AG04450 (cell line): ENCODE measurements at regions not wholly inside any gene's neighbourhood (a gene's known extent, or its start where the extent isn't known, plus 50 kb on each side); places are given as distances from the start of the nearest gene placed in this dataset.

ENCODE experiments used
- CTCF ChIA-PET: fragments of 300-600, 350-600 bp; formaldehyde crosslinking; extraction: SDS; loops from one replicate; lab custom pipeline; 2022; ENCODE audit warnings: antibody characterized with exemption, inconsistent platforms; lab: Charles Lee
- POLR2A ChIA-PET: fragments of 350-600 bp; formaldehyde crosslinking; extraction: SDS; loops from one replicate; lab custom pipeline; 2021; ENCODE audit warnings: antibody characterized with exemption, inconsistent platforms; lab: Yijun Ruan, JAX
- DNase-seq: peaks from one replicate; pipeline ENCODE4 v3.0.0-alpha.2; 2011; ENCODE audit warnings: low read depth, low spot score
- H3K27ac ChIP-seq: one replicate; pipeline ENCODE4 v1.5.1; 2012; ENCODE audit warnings: low read depth, low read length, control low read depth
- H3K27me3 ChIP-seq: one replicate; pipeline ENCODE4 v1.6.0; 2012; ENCODE audit warnings: low read length; ENCODE audit not compliant: control insufficient read depth, insufficient read depth
- H3K4me3 ChIP-seq: 2 replicates; pipeline ENCODE4 v1.5.1; 2011; ENCODE audit warnings: mild to moderate bottlenecking, low read depth, low read length, control low read depth
- H3K9me3 ChIP-seq: 2 replicates; pipeline ENCODE4 v1.5.1; 2012; ENCODE audit warnings: low read length; ENCODE audit not compliant: control insufficient read depth, insufficient read depth
- TF ChIP-seq, protein P1 (sequence below): IDR thresholded peaks from 2 replicates; pipeline ENCODE4 v1.5.1; 2011; ENCODE audit warnings: low read depth, low read length, control low read depth, inconsistent platforms

DNA sequence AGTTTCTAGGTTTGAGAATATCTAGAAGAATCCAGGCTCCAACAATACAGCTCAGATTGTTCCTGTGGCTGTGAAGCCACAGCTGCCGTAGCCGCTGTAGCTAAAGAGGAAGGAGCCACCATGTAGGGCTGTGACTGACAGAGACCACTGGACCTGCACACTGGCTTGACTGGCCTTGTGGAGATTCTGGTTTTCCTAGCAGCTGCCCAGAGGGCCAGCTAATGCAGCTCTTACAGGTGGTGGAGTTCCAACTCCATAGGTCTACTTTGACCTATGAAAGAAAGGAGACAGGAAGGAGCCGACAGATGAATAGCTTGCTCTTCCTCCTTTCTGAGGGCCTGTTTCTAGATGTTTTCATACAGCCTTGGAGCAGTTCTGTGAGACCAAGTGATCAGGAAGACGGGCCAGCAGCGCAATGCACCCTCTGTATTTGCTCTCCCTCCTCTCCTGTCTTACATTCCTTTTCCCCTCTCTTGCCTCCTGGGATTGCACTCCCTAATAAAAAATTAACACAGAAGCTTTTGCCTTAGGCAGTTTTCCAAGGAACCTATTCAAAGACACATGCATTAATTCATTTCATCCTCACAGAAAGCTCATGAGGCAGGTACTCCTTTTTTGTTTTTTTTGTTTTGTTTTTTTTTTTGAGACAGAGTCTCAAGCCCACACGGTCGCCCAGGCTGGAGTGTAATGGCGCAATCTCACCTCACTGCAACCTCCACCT lies 51.8 kb upstream of the MYB start:
- DNase-seq, result no peak
- no peaks in the 10 kb centered on the region for H3K9me3 ChIP-seq
- TF ChIP-seq, protein P1, sequence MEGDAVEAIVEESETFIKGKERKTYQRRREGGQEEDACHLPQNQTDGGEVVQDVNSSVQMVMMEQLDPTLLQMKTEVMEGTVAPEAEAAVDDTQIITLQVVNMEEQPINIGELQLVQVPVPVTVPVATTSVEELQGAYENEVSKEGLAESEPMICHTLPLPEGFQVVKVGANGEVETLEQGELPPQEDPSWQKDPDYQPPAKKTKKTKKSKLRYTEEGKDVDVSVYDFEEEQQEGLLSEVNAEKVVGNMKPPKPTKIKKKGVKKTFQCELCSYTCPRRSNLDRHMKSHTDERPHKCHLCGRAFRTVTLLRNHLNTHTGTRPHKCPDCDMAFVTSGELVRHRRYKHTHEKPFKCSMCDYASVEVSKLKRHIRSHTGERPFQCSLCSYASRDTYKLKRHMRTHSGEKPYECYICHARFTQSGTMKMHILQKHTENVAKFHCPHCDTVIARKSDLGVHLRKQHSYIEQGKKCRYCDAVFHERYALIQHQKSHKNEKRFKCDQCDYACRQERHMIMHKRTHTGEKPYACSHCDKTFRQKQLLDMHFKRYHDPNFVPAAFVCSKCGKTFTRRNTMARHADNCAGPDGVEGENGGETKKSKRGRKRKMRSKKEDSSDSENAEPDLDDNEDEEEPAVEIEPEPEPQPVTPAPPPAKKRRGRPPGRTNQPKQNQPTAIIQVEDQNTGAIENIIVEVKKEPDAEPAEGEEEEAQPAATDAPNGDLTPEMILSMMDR, result no peak
- H3K27me3 ChIP-seq, result peaks cover 13% of the 10 kb centered on the region
- ChIA-PET POLR2A (no interaction called here), CTCF (no interaction called here)
- H3K4me3 ChIP-seq, result no peak overlapping the region
- no peak overlapping the region for H3K27ac ChIP-seq

DNA sequence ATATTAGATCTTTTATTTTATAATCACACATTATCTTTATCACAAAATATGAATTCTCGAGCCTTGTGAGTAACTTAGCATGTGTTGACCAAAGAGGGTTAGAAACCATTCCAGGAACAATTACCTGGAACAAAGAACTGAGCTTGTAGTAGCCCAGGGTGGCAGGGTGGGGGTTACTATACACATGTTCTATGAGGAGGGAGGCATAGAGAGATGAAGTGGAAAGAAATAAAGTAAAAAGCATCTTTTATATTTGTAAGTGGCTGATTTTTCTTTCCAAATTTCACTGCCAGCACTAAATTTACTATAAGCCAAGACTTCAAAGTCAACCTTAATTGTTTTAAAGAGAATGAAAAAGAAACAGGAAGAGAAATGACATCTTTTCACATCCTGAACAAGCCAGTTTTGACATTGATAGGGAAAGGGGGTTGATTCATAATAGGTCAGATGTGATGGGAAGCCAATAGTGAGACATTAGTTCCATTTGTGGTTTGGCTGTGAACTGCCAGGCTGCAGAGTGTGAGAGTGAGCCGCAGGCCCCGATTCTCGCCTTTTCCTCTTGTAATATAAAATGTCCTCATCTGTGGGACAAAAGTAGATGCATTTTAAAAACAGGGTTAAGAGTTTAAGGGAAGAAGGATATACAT lies 52.7 kb upstream of the MYB start:
- ChIA-PET POLR2A (interaction anchor here (0.6 kb wide), 1 partner anchor 101 kb away, joined by 4 read pairs; no protein-coding TSS in a partner anchor), CTCF (no interaction called here)
- Histone ChIP-seq H3K9me3 (no peaks in the 10 kb centered on the region), H3K27me3 (peaks cover 13% of the 10 kb centered on the region), H3K27ac (no peak overlapping the region), H3K4me3 (no peak overlapping the region)
- DNase-seq, result no peak
- TF ChIP-seq, protein P1, result no peak

DNA sequence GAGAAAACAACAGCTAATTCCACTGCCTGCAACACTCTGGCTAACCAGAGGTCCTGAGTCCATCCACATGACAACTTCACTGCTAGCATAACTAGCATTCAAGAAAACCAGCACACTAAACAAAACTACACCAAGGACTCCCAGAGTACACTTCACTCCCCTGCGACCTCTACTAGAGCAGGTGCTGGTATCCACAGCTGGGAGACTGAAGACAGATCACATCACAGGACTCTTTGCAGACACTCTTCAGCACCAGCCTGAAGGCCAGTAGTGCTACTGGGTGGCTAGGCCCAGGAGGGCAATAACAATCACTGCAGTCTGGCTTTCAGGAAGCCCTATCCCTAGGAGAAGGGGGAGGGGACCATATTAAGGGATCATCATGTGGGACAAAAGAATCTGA lies 54.4 kb upstream of the MYB start:
- Histone ChIP-seq H3K9me3 (no peaks in the 10 kb centered on the region), H3K27me3 (peaks cover 16% of the 10 kb centered on the region), H3K27ac (no peak overlapping the region), H3K4me3 (no peak overlapping the region)
- ChIA-PET CTCF (no interaction called here), POLR2A (no interaction called here)
- DNase-seq, result no peak
- TF ChIP-seq, protein P1, result no peak

DNA sequence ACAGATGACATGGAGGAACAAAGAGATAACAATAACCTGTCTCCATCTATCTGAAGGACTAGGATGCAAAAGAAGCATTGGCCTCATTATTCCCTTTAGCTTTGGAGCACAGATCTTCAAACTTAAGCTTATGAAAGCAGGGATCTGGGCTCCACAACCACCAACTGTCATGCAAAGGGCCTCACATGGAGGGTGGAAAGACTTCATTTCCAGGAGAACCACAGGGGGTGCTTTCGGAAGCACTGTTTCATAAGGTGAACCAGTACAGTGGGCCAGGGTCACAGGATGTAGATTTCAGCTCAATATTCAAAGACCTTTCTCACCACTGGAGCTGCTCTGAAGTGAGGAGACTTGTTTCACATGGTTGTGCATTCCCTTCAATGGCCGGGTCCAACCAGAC lies 55.1 kb upstream of the MYB start:
- no peaks in the 10 kb centered on the region for H3K9me3 ChIP-seq
- H3K27me3 ChIP-seq, result peaks cover 13% of the 10 kb centered on the region
- no peak overlapping the region for H3K27ac ChIP-seq
- POLR2A ChIA-PET, result no interaction called here
- DNase-seq, result no peak
- CTCF ChIA-PET, result no interaction called here
- TF ChIP-seq, protein P1, result no peak
- no peak overlapping the region for H3K4me3 ChIP-seq

DNA sequence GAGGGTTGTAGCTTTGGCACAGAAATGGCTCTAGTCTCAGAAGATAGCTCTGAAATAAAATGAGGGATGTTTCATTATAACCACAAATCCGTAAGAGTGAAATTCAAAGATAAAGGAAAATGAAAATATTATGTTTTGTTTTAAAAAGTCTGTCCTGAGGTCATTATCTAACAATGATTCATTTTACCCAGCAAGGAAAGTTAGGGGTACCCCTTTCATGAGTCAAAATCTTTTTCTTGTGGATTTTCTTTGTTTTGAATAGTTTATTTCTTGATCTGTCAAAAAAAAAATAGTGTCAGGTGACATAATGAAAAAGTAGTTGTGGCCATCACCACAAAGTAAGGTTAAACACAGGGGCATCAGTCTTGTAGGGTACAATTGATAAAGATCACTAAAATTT lies 59.7 kb upstream of the MYB start:
- Histone ChIP-seq H3K4me3 (no peak overlapping the region), H3K27me3 (peaks cover 13% of the 10 kb centered on the region), H3K27ac (no peak overlapping the region), H3K9me3 (no peaks in the 10 kb centered on the region)
- DNase-seq, result no peak
- CTCF ChIA-PET, result interaction anchor here (0.8 kb wide), 1 partner anchor 23 kb away, joined by 3 read pairs; no protein-coding TSS in a partner anchor
- TF ChIP-seq, protein P1, result no peak
- POLR2A ChIA-PET, result no interaction called here
